Pancreas (tissue), 10 donors: ENCODE measurements at regions not wholly inside any gene's neighbourhood (a gene's known extent, or its start where the extent isn't known, plus 50 kb on each side); places are given as distances from the start of the nearest gene placed in this dataset.
"Not testable (repeated sequence)": the region's sequence is repeated elsewhere in the genome, so short reads cannot be mapped to it uniquely, and the experiment has no call there.

Source experiments
- ATAC-seq, 4 donors: fragments of 200-7000 bp; cut with Tn5 transposase; one replicate each; pipeline versions ENCODE4 v1.8.0 to v1.9.1; 2020; ENCODE audit warnings: mild to moderate bottlenecking in 4 of 4, moderate library complexity in 4 of 4
- DNase-seq, 6 donors: peaks; one replicate each; pipeline ENCODE4 v3.0.0-alpha.2; 2020
- FAIRE-seq: peaks from 2 replicates; lab custom pipeline; 2012; peaks lifted over from hg19 to GRCh38; lab: Jason Lieb, UNC
- H3K27ac ChIP-seq, 4 donors: fragments of 200-600 bp; sonication (generic); 1 replicate in 3 of 4; 2 replicates in 1 of 4; pipeline versions ENCODE4 v1.5.0 to v1.8.0; 2020
- H3K27me3 ChIP-seq, 4 donors: fragments of 200-600 bp; one replicate each; pipeline ENCODE4 v1.8.0; 2021
- H3K36me3 ChIP-seq, 3 donors: fragments of 200-600 bp; sonication (generic) in 1 of 3; one replicate each; pipeline versions ENCODE4 v1.5.0 to v1.8.0; 2020 to 2021
- H3K4me1 ChIP-seq, 3 donors: fragments of 200-600 bp; one replicate each; pipeline ENCODE4 v1.8.0; 2021
- H3K4me3 ChIP-seq, 4 donors: fragments of 200-600 bp; sonication (generic) in 2 of 4; one replicate each; pipeline versions ENCODE4 v1.5.0 to v1.8.0; 2020 to 2021
- H3K9me3 ChIP-seq, 4 donors: fragments of 200-600 bp; one replicate each; pipeline ENCODE4 v1.8.0; 2021
- WGBS, 2 donors: extraction: QIAGEN DNeasy Blood & Tissue Kit; methylation state at CpG; one replicate each; pipeline ENCODE4 v1.1.7; 2013; 5-methylcytosine and 5-hydroxymethylcytosine counted together
- intact Hi-C, 3 donors: fragments of 100-400 bp; cut with DNase I; formaldehyde crosslinking; loops; one replicate each; pipeline versions ENCODE4 v1.11.1 to v1.14.2; 2022
- TF ChIP-seq, protein P1 (sequence below), 4 donors: fragments of 200-600 bp; sonication (generic) in 3 of 4; IDR thresholded peaks; one replicate each; pipeline versions ENCODE4 v1.5.0 to v1.8.0; 2021; ENCODE audit warnings: antibody characterized with exemption in 4 of 4
- donor health status: healthy with polysubstance abuse.
- donor health status: DM: no; HTN: no; CAD: no; lungs with moderate emphysema.
- donor health status: DM: no; HTN: no; CAD: no.
- donor health status: control.
- donor health status: control.
- donor health status: Bipolar disorder and iron deficiency.
- donor health status: DM: yes; HTN: yes; CAD: no.
- donor health status: DM: no; HTN: no; CAD: no.
- donor health status: DM: no; HTN: no; CAD: no.
- donor health status: DM: yes; HTN: yes; CAD: no.

DNA sequence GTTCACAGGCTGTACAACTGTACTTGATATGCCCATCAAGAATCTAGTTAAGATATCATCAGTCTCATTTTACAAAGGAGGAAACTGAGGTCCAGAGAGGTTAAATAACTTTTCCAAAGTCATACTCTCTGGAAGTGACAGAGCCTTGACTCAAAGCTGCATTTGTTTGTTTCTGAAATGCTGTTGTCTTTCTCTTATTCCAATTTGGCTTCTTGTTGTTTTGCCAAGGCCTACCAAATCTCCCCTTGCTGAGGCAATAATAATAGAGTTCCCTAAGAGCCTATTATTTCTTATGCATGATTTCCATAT lies 79.8 kb upstream of the C12orf71 start:
- TF ChIP-seq, protein P1, sequence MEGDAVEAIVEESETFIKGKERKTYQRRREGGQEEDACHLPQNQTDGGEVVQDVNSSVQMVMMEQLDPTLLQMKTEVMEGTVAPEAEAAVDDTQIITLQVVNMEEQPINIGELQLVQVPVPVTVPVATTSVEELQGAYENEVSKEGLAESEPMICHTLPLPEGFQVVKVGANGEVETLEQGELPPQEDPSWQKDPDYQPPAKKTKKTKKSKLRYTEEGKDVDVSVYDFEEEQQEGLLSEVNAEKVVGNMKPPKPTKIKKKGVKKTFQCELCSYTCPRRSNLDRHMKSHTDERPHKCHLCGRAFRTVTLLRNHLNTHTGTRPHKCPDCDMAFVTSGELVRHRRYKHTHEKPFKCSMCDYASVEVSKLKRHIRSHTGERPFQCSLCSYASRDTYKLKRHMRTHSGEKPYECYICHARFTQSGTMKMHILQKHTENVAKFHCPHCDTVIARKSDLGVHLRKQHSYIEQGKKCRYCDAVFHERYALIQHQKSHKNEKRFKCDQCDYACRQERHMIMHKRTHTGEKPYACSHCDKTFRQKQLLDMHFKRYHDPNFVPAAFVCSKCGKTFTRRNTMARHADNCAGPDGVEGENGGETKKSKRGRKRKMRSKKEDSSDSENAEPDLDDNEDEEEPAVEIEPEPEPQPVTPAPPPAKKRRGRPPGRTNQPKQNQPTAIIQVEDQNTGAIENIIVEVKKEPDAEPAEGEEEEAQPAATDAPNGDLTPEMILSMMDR (IDR thresholded peaks at IDR 0.05), result no peak
- Histone ChIP-seq H3K27me3 (no peaks in the 10 kb centered on the region), H3K36me3 (no peaks in the 10 kb centered on the region), H3K27ac (no peak overlapping the region), H3K4me1 (no peaks in the 10 kb centered on the region), H3K9me3 (no peaks in the 10 kb centered on the region), H3K4me3 (no peak overlapping the region)
- FAIRE-seq, result no peak
- intact Hi-C loops, result no loop called here
- ATAC-seq, result no peak
- DNase-seq, result no peak

DNA sequence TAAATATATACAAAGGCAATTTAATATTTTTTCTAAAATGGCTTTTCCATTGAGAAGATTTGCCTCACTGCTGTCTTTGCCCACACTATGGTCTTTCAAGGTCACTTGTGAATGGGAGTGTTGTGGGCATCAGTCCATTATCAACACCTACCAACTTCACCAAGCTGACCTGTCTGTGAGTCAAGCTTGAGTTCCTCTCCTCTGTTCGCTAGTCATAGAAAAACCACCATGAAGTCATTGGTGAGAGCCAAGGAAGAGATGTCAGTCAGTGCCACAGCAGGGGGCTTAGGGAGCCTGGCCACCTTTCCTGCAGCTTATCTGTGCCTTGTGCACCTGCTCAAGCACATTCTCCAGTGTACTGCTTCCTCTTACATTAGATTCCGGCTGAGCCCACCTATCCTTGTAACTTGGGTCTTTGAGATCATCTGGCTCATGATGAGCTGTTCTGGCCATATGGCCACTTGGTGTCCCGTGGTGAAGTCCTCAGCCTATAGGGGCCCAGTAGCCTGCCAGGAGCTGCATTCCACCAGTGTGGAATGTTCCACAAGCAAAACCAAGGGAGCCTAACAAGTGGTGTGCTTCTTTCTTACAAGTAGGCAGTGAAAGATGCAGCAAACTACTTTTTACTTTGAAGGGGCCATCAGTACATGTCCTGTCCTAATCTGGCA lies 80.8 kb upstream of the C12orf71 start:
- WGBS, 2 donors, result 57 to 81% methylated on average over 3 of the region's 3 CpGs
- ATAC-seq (peak in 1 of 4 donors; percentile 52), DNase-seq (no peak), FAIRE-seq (no peak)
- H3K27me3 ChIP-seq, result no peaks in the 10 kb centered on the region
- H3K4me1 ChIP-seq, result no peaks in the 10 kb centered on the region
- no peak overlapping the region for H3K4me3 ChIP-seq
- H3K27ac ChIP-seq, result no peak overlapping the region
- intact Hi-C loops, result no loop called here
- H3K36me3 ChIP-seq, result no peaks in the 10 kb centered on the region
- TF ChIP-seq, protein P1 (IDR thresholded peaks at IDR 0.05), result no peak
- H3K9me3 ChIP-seq, result no peaks in the 10 kb centered on the region

DNA sequence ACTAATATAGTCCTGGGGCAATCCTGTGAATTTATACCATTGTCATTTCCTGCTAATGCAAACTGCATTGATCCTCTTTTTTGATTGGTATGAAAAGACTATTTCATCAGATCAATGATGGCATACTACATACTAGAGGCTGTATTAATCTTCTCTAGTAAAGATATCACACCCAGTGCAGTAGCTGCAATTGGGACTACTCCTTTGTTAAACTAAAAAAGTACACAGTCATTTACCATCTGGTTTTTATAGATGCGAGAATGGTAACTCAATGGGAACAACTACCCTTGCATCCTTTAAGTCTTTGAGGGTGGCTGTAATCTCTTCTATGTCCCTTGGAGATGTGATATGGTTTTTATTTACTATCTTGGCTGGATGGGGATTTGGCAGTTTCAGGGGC lies 80.2 kb upstream of the STK38L start:
- Histone ChIP-seq H3K27me3 (no peaks in the 10 kb centered on the region), H3K4me1 (no peaks in the 10 kb centered on the region), H3K36me3 (no peaks in the 10 kb centered on the region), H3K27ac (no peak overlapping the region), H3K9me3 (no peaks in the 10 kb centered on the region), H3K4me3 (no peak overlapping the region)
- intact Hi-C loops, result no loop called here
- DNase-seq, result no peak
- WGBS, 2 donors, result 97% methylated on average over 1 of the region's 1 CpG
- no peak for ATAC-seq
- no peak for FAIRE-seq
- TF ChIP-seq, protein P1 (IDR thresholded peaks at IDR 0.05), result no peak

DNA sequence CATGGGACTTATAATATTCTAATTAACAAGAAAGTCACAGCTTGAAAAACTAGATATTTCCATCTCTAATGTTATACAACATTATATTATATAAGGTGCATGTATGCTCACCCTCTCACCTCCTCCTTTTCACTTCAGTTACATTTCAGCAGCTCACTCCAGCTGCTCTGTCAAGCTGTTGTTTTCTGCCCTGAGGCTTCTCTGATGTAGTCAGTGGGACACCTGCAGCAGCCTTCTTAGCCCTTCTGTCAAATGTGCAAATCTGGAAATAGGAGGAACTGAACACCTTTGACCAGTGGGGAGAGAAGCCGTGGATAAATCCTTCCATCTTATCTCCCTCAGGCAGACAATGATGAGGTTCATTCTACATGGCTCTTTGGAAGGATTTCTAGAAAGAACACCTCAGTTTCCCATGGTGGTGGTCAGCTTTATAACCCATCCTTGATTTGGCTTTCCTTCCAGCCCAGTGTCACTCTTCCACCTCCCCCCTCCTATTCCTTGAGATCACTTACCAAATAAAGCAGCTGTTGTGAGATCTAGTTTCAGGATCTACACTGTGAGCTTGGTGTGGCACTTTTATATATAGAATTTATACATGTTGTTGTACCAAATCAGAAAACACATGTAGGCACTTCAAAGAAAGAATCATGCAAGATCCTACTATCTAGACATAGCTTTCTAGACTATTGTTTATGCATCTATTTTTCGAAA lies 79.6 kb upstream of the STK38L start:
- TF ChIP-seq, protein P1 (IDR thresholded peaks at IDR 0.05), result no peak
- DNase-seq (no peak), ATAC-seq (no peak), FAIRE-seq (no peak)
- no peaks in the 10 kb centered on the region for H3K4me1 ChIP-seq
- WGBS, 2 donors, result 90 to 95% methylated on average over 2 of the region's 2 CpGs
- H3K27ac ChIP-seq, result no peak overlapping the region
- no peak overlapping the region for H3K4me3 ChIP-seq
- H3K27me3 ChIP-seq, result no peaks in the 10 kb centered on the region
- H3K9me3 ChIP-seq, result no peaks in the 10 kb centered on the region
- intact Hi-C loops, result no loop called here
- H3K36me3 ChIP-seq, result no peaks in the 10 kb centered on the region

DNA sequence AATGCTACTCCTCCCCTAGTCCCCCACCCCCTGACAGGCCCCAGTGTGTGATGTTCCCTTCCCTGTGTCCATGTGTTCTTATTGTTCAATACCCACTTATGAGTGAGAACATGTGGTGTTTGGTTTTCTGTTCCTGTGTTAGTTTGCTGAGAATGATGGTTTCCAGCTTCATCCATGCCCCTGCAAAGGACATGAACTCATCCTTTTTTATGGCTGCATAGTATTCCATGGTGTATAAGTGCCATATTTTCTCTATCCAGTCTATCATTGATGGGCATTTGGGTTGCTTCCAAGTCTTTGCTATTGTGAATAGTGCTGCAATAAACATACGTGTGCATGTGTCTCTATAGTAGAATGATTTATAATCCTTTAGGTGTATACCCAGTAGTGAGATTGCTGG lies 78.1 kb upstream of the STK38L start:
- intact Hi-C loops, FAIRE-seq, H3K36me3 ChIP-seq, H3K27ac ChIP-seq, H3K9me3 ChIP-seq, DNase-seq, ATAC-seq, H3K4me3 ChIP-seq, H3K27me3 ChIP-seq, H3K4me1 ChIP-seq: not testable (repeated sequence)
- 90 to 97% methylated on average over 1 of the region's 1 CpG for WGBS, 2 donors

DNA sequence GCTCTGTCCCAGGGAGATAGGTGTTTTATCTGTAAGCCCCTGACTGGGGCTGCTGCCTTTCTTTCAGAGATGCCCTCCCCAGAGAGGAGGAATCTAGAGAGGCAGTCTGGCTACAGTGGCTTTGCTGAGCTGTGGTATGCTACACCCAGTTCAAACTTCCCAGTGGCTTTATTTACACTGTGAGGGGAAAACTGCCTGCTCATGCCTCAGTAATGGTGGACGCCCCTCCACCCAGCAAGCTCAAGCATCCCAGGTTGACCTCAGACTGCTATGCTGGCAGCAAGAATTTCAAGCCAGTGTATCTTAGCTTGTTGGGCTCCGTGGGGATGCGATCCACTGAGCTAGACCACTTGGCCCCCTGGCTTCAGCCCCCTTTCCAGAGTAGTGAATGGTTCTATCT lies 72.6 kb upstream of the STK38L start:
- H3K4me3 ChIP-seq, H3K36me3 ChIP-seq, H3K4me1 ChIP-seq, ATAC-seq, H3K9me3 ChIP-seq, H3K27me3 ChIP-seq, FAIRE-seq, H3K27ac ChIP-seq, intact Hi-C loops, DNase-seq: not testable (repeated sequence)
- WGBS, 2 donors, result 89 to 93% methylated on average over 3 of the region's 3 CpGs
